Endothelial cell (in vitro differentiated cells): ENCODE measurements at regions not wholly inside any gene's neighbourhood (a gene's known extent, or its start where the extent isn't known, plus 50 kb on each side); places are given as distances from the start of the nearest gene placed in this dataset.

ENCODE experiments used
- DNase-seq: peaks from one replicate; pipeline ENCODE4 v3.0.0; 2021; ENCODE audit warnings: low spot score
- H3K27ac Mint-ChIP-seq: one replicate; pipeline ENCODE4 v1.8.0; 2021; ENCODE audit warnings: mixed read lengths, inconsistent platforms; ENCODE audit not compliant: unreplicated experiment
- H3K27me3 Mint-ChIP-seq: one replicate; pipeline ENCODE4 v1.8.0; 2021; ENCODE audit warnings: mild to moderate bottlenecking, moderate library complexity, mixed read lengths, inconsistent platforms; ENCODE audit not compliant: unreplicated experiment
- H3K36me3 Mint-ChIP-seq: one replicate; pipeline ENCODE4 v1.8.0; 2021; ENCODE audit warnings: mild to moderate bottlenecking, low read depth, mixed read lengths, inconsistent platforms; ENCODE audit not compliant: unreplicated experiment
- H3K4me1 Mint-ChIP-seq: one replicate; pipeline ENCODE4 v1.8.0; 2021; ENCODE audit warnings: mild to moderate bottlenecking, mixed read lengths, inconsistent platforms; ENCODE audit not compliant: unreplicated experiment
- H3K4me3 Mint-ChIP-seq: one replicate; pipeline ENCODE4 v1.8.0; 2021; ENCODE audit warnings: mild to moderate bottlenecking, mixed read lengths, inconsistent platforms; ENCODE audit not compliant: unreplicated experiment
- H3K9me3 Mint-ChIP-seq: one replicate; pipeline ENCODE4 v1.8.0; 2021; ENCODE audit warnings: mixed read lengths, inconsistent platforms; ENCODE audit not compliant: unreplicated experiment
- TF ChIP-seq, protein P1 (sequence below): fragments of 200-600 bp; sonication (generic); IDR thresholded peaks from one replicate; pipeline ENCODE4 v1.5.0; 2021; ENCODE audit warnings: antibody characterized with exemption; ENCODE audit not compliant: unreplicated experiment

- TF ChIP-seq, protein P1, sequence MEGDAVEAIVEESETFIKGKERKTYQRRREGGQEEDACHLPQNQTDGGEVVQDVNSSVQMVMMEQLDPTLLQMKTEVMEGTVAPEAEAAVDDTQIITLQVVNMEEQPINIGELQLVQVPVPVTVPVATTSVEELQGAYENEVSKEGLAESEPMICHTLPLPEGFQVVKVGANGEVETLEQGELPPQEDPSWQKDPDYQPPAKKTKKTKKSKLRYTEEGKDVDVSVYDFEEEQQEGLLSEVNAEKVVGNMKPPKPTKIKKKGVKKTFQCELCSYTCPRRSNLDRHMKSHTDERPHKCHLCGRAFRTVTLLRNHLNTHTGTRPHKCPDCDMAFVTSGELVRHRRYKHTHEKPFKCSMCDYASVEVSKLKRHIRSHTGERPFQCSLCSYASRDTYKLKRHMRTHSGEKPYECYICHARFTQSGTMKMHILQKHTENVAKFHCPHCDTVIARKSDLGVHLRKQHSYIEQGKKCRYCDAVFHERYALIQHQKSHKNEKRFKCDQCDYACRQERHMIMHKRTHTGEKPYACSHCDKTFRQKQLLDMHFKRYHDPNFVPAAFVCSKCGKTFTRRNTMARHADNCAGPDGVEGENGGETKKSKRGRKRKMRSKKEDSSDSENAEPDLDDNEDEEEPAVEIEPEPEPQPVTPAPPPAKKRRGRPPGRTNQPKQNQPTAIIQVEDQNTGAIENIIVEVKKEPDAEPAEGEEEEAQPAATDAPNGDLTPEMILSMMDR, result no peak
- no peaks in the 10 kb centered on the region for H3K9me3 Mint-ChIP-seq
- H3K4me3 Mint-ChIP-seq, result no peak overlapping the region
- no peaks in the 10 kb centered on the region for H3K4me1 Mint-ChIP-seq
- H3K27me3 Mint-ChIP-seq, result peaks cover 2% of the 10 kb centered on the region
- no peak for DNase-seq
- no peak overlapping the region for H3K27ac Mint-ChIP-seq
- H3K36me3 Mint-ChIP-seq, result no peaks in the 10 kb centered on the region
These were observed 1211.8 kb upstream of the SLC39A10 start for GRCh38 chr2:194445226-194445625.

DNA sequence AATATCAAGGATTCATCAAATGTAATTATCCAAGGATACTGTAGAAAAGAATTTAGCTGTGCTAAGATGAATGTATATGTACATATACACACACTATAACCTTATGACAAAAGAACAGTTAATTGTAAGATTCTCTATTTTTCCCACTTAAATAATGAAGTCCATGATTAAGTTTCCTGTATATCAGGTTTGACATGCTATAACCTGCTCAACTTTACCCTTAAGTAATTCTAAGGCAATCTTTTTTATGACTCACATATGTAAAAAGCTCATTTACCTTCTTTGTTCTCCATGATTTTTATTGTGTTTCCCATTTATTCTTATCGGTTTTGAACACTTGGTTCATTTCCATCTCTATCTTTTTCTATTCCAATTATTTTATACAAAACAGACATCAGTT lies 1213.1 kb upstream of the SLC39A10 start:
- Mint-ChIP-seq H3K9me3 (no peaks in the 10 kb centered on the region), H3K27me3 (no peaks in the 10 kb centered on the region), H3K4me3 (no peak overlapping the region), H3K36me3 (no peaks in the 10 kb centered on the region), H3K27ac (no peak overlapping the region), H3K4me1 (no peaks in the 10 kb centered on the region)
- TF ChIP-seq, protein P1, result no peak
- no peak for DNase-seq

GRCh38 chr2:194424683-194425209 lies 1232.3 kb upstream of the SLC39A10 start:
- no peak for DNase-seq
- H3K27ac Mint-ChIP-seq, result no peak overlapping the region
- H3K4me1 Mint-ChIP-seq, result no peaks in the 10 kb centered on the region
- no peak overlapping the region for H3K4me3 Mint-ChIP-seq
- no peaks in the 10 kb centered on the region for H3K36me3 Mint-ChIP-seq
- TF ChIP-seq, protein P1, result no peak
- no peaks in the 10 kb centered on the region for H3K9me3 Mint-ChIP-seq
- peaks cover 4% of the 10 kb centered on the region for H3K27me3 Mint-ChIP-seq

GRCh38 chr2:194411221-194411620 lies 1245.8 kb upstream of the SLC39A10 start:
- H3K27me3 Mint-ChIP-seq, result no peaks in the 10 kb centered on the region
- no peak overlapping the region for H3K4me3 Mint-ChIP-seq
- no peak overlapping the region for H3K27ac Mint-ChIP-seq
- no peak for DNase-seq
- no peaks in the 10 kb centered on the region for H3K36me3 Mint-ChIP-seq
- TF ChIP-seq, protein P1, result no peak
- peaks cover 6% of the 10 kb centered on the region for H3K4me1 Mint-ChIP-seq
- no peaks in the 10 kb centered on the region for H3K9me3 Mint-ChIP-seq

DNA sequence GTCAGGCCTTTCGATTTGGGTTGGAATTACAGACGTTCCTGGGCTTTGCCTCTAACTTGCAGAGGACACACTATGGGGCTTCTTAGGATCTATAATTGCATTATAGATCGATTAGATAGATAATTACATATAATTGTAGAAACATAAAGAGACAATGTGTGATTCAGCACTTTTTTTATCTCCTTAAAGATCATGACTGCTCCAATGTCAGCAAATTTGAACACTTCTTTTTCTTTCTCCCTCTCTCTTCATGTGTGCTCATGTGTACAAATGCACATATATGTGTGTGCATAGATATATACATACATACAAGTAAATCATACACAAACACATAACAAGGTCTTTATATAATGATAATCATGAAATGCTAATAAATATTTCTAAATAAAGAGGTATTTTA lies 1261.2 kb upstream of the SLC39A10 start:
- Mint-ChIP-seq H3K4me1 (no peaks in the 10 kb centered on the region), H3K27me3 (peaks cover 2% of the 10 kb centered on the region), H3K9me3 (no peaks in the 10 kb centered on the region), H3K4me3 (no peak overlapping the region), H3K27ac (no peak overlapping the region), H3K36me3 (no peaks in the 10 kb centered on the region)
- TF ChIP-seq, protein P1, result no peak
- DNase-seq, result no peak
